ENCODE measurements at regions not wholly inside any gene's neighbourhood (a gene's known extent, or its start where the extent isn't known, plus 50 kb on each side); places are given as distances from the start of the nearest gene placed in this dataset.

GRCh38 chr3:8329598-8329997 is 172.0 kb upstream of the LMCD1 start:
- no peak overlapping the region for H3K4me3 ChIP-seq (ENCODE audit: low read length in 3 of 3)
- no peaks in the 10 kb centered on the region for H3K9me3 ChIP-seq (ENCODE audit: control insufficient read depth in 2 of 3, insufficient read depth in 1 of 3, low read length in 3 of 3)
- intact Hi-C loops (cut with DNase I) = no loop called here
- no peak overlapping the region for H3K27ac ChIP-seq (ENCODE audit: low read depth in 2 of 2, low read length in 2 of 2)
- no peaks in the 10 kb centered on the region for H3K4me1 ChIP-seq (ENCODE audit: control insufficient read depth in 2 of 3, insufficient read depth in 2 of 3, low read depth in 1 of 3, low read length in 3 of 3)
- TF ChIP-seq CTCF (IDR thresholded peaks at IDR 0.05; ENCODE audit: borderline replicate concordance, extremely low read depth, insufficient read depth) = no peak
- H3K36me3 ChIP-seq (ENCODE audit: control insufficient read depth in 2 of 3, insufficient read depth in 3 of 3, low read length in 3 of 3) = no peaks in the 10 kb centered on the region
- no peak for FAIRE-seq
- no peak for DNase-seq
- H3K9ac ChIP-seq (ENCODE audit: low read length in 3 of 3) = no peak overlapping the region
- no peaks in the 10 kb centered on the region for H3K27me3 ChIP-seq (ENCODE audit: control insufficient read depth, insufficient read depth, low read length)

- Histone ChIP-seq H3K9ac (ENCODE audit: low read length in 3 of 3) (no peak overlapping the region), H3K27ac (ENCODE audit: low read depth in 2 of 2, low read length in 2 of 2) (no peak overlapping the region), H3K4me1 (ENCODE audit: control insufficient read depth in 2 of 3, insufficient read depth in 2 of 3, low read depth in 1 of 3, low read length in 3 of 3) (no peaks in the 10 kb centered on the region), H3K27me3 (ENCODE audit: control insufficient read depth, insufficient read depth, low read length) (no peaks in the 10 kb centered on the region), H3K9me3 (ENCODE audit: control insufficient read depth in 2 of 3, insufficient read depth in 1 of 3, low read length in 3 of 3) (no peaks in the 10 kb centered on the region), H3K36me3 (ENCODE audit: control insufficient read depth in 2 of 3, insufficient read depth in 3 of 3, low read length in 3 of 3) (no peaks in the 10 kb centered on the region), H3K4me3 (ENCODE audit: low read length in 3 of 3) (no peak overlapping the region)
- no peak for FAIRE-seq
- peak; percentile 4 for TF ChIP-seq CTCF (IDR thresholded peaks at IDR 0.05; ENCODE audit: borderline replicate concordance, extremely low read depth, insufficient read depth)
- DNase-seq = no peak
- intact Hi-C loops (cut with DNase I) = no loop called here
Measured at GRCh38 chr3:8336456-8336855, 165.2 kb upstream of the LMCD1 start.

GRCh38 chr3:8338424-8338823 is 163.2 kb upstream of the LMCD1 start:
- Histone ChIP-seq H3K4me1 (ENCODE audit: control insufficient read depth in 2 of 3, insufficient read depth in 2 of 3, low read depth in 1 of 3, low read length in 3 of 3) (peaks cover 0 to 3% (median 0%) of the 10 kb centered on the region in 3 donors), H3K27me3 (ENCODE audit: control insufficient read depth, insufficient read depth, low read length) (no peaks in the 10 kb centered on the region), H3K36me3 (ENCODE audit: control insufficient read depth in 2 of 3, insufficient read depth in 3 of 3, low read length in 3 of 3) (no peaks in the 10 kb centered on the region), H3K27ac (ENCODE audit: low read depth in 2 of 2, low read length in 2 of 2) (no peak overlapping the region), H3K4me3 (ENCODE audit: low read length in 3 of 3) (no peak overlapping the region), H3K9me3 (ENCODE audit: control insufficient read depth in 2 of 3, insufficient read depth in 1 of 3, low read length in 3 of 3) (no peaks in the 10 kb centered on the region), H3K9ac (ENCODE audit: low read length in 3 of 3) (no peak overlapping the region)
- FAIRE-seq = no peak
- TF ChIP-seq CTCF (IDR thresholded peaks at IDR 0.05; ENCODE audit: borderline replicate concordance, extremely low read depth, insufficient read depth) = no peak
- intact Hi-C loops (cut with DNase I) = no loop called here
- DNase-seq = no peak

- H3K9me3 ChIP-seq (ENCODE audit: control insufficient read depth in 2 of 3, insufficient read depth in 1 of 3, low read length in 3 of 3) = peaks cover 0 to 3% (median 0%) of the 10 kb centered on the region in 3 donors
- no peak overlapping the region for H3K9ac ChIP-seq (ENCODE audit: low read length in 3 of 3)
- intact Hi-C loops (cut with DNase I) = no loop called here
- FAIRE-seq = no peak
- peaks cover 0 to 3% (median 0%) of the 10 kb centered on the region in 3 donors for H3K4me1 ChIP-seq (ENCODE audit: control insufficient read depth in 2 of 3, insufficient read depth in 2 of 3, low read depth in 1 of 3, low read length in 3 of 3)
- TF ChIP-seq CTCF (IDR thresholded peaks at IDR 0.05; ENCODE audit: borderline replicate concordance, extremely low read depth, insufficient read depth) = no peak
- H3K4me3 ChIP-seq (ENCODE audit: low read length in 3 of 3) = no peak overlapping the region
- H3K27ac ChIP-seq (ENCODE audit: low read depth in 2 of 2, low read length in 2 of 2) = no peak overlapping the region
- DNase-seq = peak in 3 of 5 donors; percentile 21 to 62 (median 43)
- H3K36me3 ChIP-seq (ENCODE audit: control insufficient read depth in 2 of 3, insufficient read depth in 3 of 3, low read length in 3 of 3) = no peaks in the 10 kb centered on the region
- H3K27me3 ChIP-seq (ENCODE audit: control insufficient read depth, insufficient read depth, low read length) = no peaks in the 10 kb centered on the region
Measured at GRCh38 chr3:8341821-8342247, 159.8 kb upstream of the LMCD1 start.

Measured in kidney (tissue), 13 donors.